Fibroblast of pulmonary artery (primary cell): ENCODE measurements at regions not wholly inside any gene's neighbourhood (a gene's known extent, or its start where the extent isn't known, plus 50 kb on each side); places are given as distances from the start of the nearest gene placed in this dataset.

Experiments
- DNase-seq: peaks from one replicate; pipeline ENCODE4 v3.0.0-alpha.2; 2010; ENCODE audit warnings: low read depth
- H3K4me3 ChIP-seq: replicated peaks from 2 replicates; pipeline ENCODE4 v1.5.1; 2011; ENCODE audit warnings: low read depth, mild to moderate bottlenecking, control low read depth, low read length, moderate library complexity
- CTCF ChIP-seq: IDR thresholded peaks from 2 replicates; pipeline ENCODE4 v1.5.1; 2011; ENCODE audit warnings: mild to moderate bottlenecking, control low read depth, low read length, inconsistent platforms; ENCODE audit errors: missing control alignments

- DNase-seq, result peak; percentile 72
- no peak overlapping the region for H3K4me3 ChIP-seq
- TF ChIP-seq CTCF, result no peak
These were observed 334.5 kb downstream of the SEC14L1 start for GRCh38 chr17:77475016-77475976.

GRCh38 chr17:77476006-77476405 is 335.2 kb downstream of the SEC14L1 start:
- no peak for TF ChIP-seq CTCF
- no peak for DNase-seq
- H3K4me3 ChIP-seq, result no peak overlapping the region

GRCh38 chr17:77476498-77476897 is 335.7 kb downstream of the SEC14L1 start:
- no peak for DNase-seq
- TF ChIP-seq CTCF, result no peak
- H3K4me3 ChIP-seq, result no peak overlapping the region

- H3K4me3 ChIP-seq, result no peak overlapping the region
- DNase-seq, result peak; percentile 94
- TF ChIP-seq CTCF, result no peak
These were observed 336.4 kb downstream of the SEC14L1 start for GRCh38 chr17:77476931-77477805.

- DNase-seq, result no peak
These were observed 337.5 kb downstream of the SEC14L1 start for GRCh38 chr17:77478281-77478680.

GRCh38 chr17:77478899-77479298 is 338.1 kb downstream of the SEC14L1 start:
- DNase-seq, result no peak
- H3K4me3 ChIP-seq, result no peak overlapping the region
- TF ChIP-seq CTCF, result no peak

More at GRCh38 chr17:77478281-77478680, 337.5 kb downstream of the SEC14L1 start:
- no peak overlapping the region for H3K4me3 ChIP-seq
- TF ChIP-seq CTCF, result no peak
